Skeletal muscle satellite cell (primary cell): ENCODE measurements at regions not wholly inside any gene's neighbourhood (a gene's known extent, or its start where the extent isn't known, plus 50 kb on each side); places are given as distances from the start of the nearest gene placed in this dataset.

Experiments
- H3K27me3 ChIP-seq: 2 replicates; pipeline ENCODE4 v1.7.0; 2013; ENCODE audit warnings: low read length; ENCODE audit not compliant: control insufficient read depth, insufficient read depth
- H3K36me3 ChIP-seq: 2 replicates; pipeline ENCODE4 v1.7.0; 2013; ENCODE audit warnings: mild to moderate bottlenecking, control low read depth, low read length; ENCODE audit not compliant: insufficient read depth
- H3K4me1 ChIP-seq: 2 replicates; pipeline ENCODE4 v1.7.0; 2013; ENCODE audit warnings: low read length; ENCODE audit not compliant: control insufficient read depth, insufficient read depth
- H3K4me2 ChIP-seq: 2 replicates; pipeline ENCODE4 v1.7.0; 2013; ENCODE audit warnings: mild to moderate bottlenecking, low read length
- H3K4me3 ChIP-seq: 2 replicates; pipeline ENCODE4 v1.7.0; 2013; ENCODE audit warnings: low read length
- H3K9ac ChIP-seq: 2 replicates; pipeline ENCODE4 v1.7.0; 2013; ENCODE audit warnings: mild to moderate bottlenecking, low read depth, low read length, moderate library complexity
- H3K9me3 ChIP-seq: replicated peaks from 2 replicates; pipeline ENCODE4 v1.7.0; 2013; ENCODE audit warnings: mild to moderate bottlenecking, control low read depth, low read length

DNA sequence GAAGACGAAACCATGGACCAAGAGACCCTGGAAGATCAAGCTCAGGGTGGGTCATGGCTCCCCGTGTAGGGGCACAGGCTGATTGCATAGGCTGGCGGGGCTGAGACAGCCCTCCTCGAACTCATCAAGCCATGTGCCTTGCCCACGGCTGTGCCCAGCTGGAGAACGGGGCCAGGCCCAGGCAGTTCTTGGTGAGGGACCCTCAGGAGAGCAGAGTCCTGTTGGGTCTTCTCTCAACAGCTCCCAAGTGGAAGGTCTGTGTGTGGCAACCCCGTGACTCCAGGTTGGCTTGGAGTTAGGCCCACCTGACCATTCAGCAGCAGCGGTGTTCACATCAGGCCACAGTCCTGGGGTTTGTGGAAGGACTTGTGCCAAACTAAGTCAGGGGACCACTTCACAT lies 276.5 kb downstream of the QKI start:
- Histone ChIP-seq H3K9ac (no peak overlapping the region), H3K4me2 (no peak overlapping the region), H3K36me3 (no peaks in the 10 kb centered on the region), H3K9me3 (no peaks in the 10 kb centered on the region), H3K4me3 (no peak overlapping the region), H3K27me3 (no peaks in the 10 kb centered on the region), H3K4me1 (no peaks in the 10 kb centered on the region)

- no peak overlapping the region for H3K9ac ChIP-seq
- no peak overlapping the region for H3K4me3 ChIP-seq
- no peaks in the 10 kb centered on the region for H3K4me1 ChIP-seq
- H3K9me3 ChIP-seq = no peaks in the 10 kb centered on the region
- H3K36me3 ChIP-seq = no peaks in the 10 kb centered on the region
- no peak overlapping the region for H3K4me2 ChIP-seq
- no peaks in the 10 kb centered on the region for H3K27me3 ChIP-seq
These were observed 274.3 kb downstream of the QKI start for GRCh38 chr6:163688739-163689362.

- H3K4me1 ChIP-seq = no peaks in the 10 kb centered on the region
- H3K9ac ChIP-seq = no peak overlapping the region
- H3K4me3 ChIP-seq = no peak overlapping the region
- H3K9me3 ChIP-seq = no peaks in the 10 kb centered on the region
- no peak overlapping the region for H3K4me2 ChIP-seq
- H3K27me3 ChIP-seq = no peaks in the 10 kb centered on the region
- H3K36me3 ChIP-seq = no peaks in the 10 kb centered on the region
These were observed 272.6 kb downstream of the QKI start for GRCh38 chr6:163687075-163687474.

- H3K27me3 ChIP-seq = peaks cover 2% of the 10 kb centered on the region
- no peak overlapping the region for H3K4me2 ChIP-seq
- no peak overlapping the region for H3K4me3 ChIP-seq
- no peaks in the 10 kb centered on the region for H3K4me1 ChIP-seq
- no peaks in the 10 kb centered on the region for H3K36me3 ChIP-seq
- no peaks in the 10 kb centered on the region for H3K9me3 ChIP-seq
- no peak overlapping the region for H3K9ac ChIP-seq
These were observed 271.8 kb downstream of the QKI start for GRCh38 chr6:163686301-163686700.

DNA sequence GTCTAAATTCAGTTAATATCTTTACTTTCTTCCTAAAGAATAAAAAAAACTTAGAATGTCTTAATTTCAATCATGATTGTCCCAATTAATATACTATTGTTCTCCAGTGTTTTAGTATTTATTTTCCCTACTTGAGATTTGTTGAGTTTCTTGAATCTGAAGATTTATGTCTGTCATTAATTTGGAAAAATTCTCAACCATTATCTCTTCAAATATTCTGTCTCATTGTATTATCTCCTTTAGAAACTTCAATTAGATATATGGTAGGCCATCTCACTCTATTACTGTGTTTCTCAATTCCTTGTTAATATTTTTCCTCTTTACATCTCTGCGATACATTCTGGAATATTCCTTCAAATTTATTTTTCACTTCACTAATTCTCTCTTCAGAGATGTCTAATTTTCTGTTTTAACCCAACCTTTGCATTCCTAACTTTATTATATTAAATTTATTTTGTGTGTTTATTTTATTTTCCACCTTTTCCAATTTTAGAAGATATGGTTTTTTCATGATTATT lies 268.6 kb downstream of the QKI start:
- peaks cover 3% of the 10 kb centered on the region for H3K27me3 ChIP-seq
- no peaks in the 10 kb centered on the region for H3K4me1 ChIP-seq
- no peak overlapping the region for H3K9ac ChIP-seq
- no peak overlapping the region for H3K4me3 ChIP-seq
- no peaks in the 10 kb centered on the region for H3K9me3 ChIP-seq
- H3K4me2 ChIP-seq = no peak overlapping the region
- H3K36me3 ChIP-seq = no peaks in the 10 kb centered on the region

GRCh38 chr6:163679753-163680152 lies 265.2 kb downstream of the QKI start:
- no peak overlapping the region for H3K9ac ChIP-seq
- H3K9me3 ChIP-seq = no peaks in the 10 kb centered on the region
- no peaks in the 10 kb centered on the region for H3K4me1 ChIP-seq
- H3K27me3 ChIP-seq = peaks cover 3% of the 10 kb centered on the region
- no peak overlapping the region for H3K4me3 ChIP-seq
- no peak overlapping the region for H3K4me2 ChIP-seq
- H3K36me3 ChIP-seq = no peaks in the 10 kb centered on the region

- no peaks in the 10 kb centered on the region for H3K4me1 ChIP-seq
These were observed 264.6 kb downstream of the QKI start for GRCh38 chr6:163679012-163679660.

GRCh38 chr6:163675611-163676010 lies 261.1 kb downstream of the QKI start:
- H3K4me3 ChIP-seq = no peak overlapping the region
- H3K4me1 ChIP-seq = no peaks in the 10 kb centered on the region
- no peak overlapping the region for H3K4me2 ChIP-seq
- no peaks in the 10 kb centered on the region for H3K36me3 ChIP-seq
- no peaks in the 10 kb centered on the region for H3K27me3 ChIP-seq
- H3K9me3 ChIP-seq = no peaks in the 10 kb centered on the region
- no peak overlapping the region for H3K9ac ChIP-seq

More at GRCh38 chr6:163679012-163679660, 264.6 kb downstream of the QKI start:
- H3K36me3 ChIP-seq = no peaks in the 10 kb centered on the region
- no peaks in the 10 kb centered on the region for H3K9me3 ChIP-seq
- H3K4me3 ChIP-seq = no peak overlapping the region
- H3K9ac ChIP-seq = no peak overlapping the region
- peaks cover 3% of the 10 kb centered on the region for H3K27me3 ChIP-seq
- no peak overlapping the region for H3K4me2 ChIP-seq

DNA sequence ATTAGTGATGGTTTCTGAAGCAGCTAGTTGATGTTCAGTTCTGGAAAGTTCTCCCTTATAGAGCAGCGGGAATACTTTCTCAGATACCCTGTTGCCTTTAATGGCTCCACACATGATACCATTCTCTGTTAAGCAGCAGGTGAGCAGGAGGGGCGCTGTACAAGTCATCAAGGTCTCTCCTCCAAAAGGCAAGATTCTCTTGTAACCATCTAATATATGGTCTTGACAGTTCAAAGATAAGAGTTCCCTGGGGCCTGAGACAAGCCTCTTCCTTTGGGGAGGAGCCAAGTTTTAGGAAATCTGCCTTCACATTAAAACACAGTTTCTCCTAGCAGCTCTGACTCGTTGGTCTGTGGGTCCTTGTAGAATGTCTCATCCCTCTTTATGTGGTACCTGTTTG lies 258.2 kb downstream of the QKI start:
- Histone ChIP-seq H3K9me3 (no peaks in the 10 kb centered on the region), H3K9ac (no peak overlapping the region), H3K4me2 (no peak overlapping the region), H3K4me3 (no peak overlapping the region), H3K27me3 (no peaks in the 10 kb centered on the region), H3K36me3 (no peaks in the 10 kb centered on the region), H3K4me1 (no peaks in the 10 kb centered on the region)

- Histone ChIP-seq H3K36me3 (no peaks in the 10 kb centered on the region), H3K27me3 (no peaks in the 10 kb centered on the region), H3K4me1 (no peaks in the 10 kb centered on the region), H3K4me2 (no peak overlapping the region), H3K9ac (no peak overlapping the region), H3K9me3 (no peaks in the 10 kb centered on the region), H3K4me3 (no peak overlapping the region)
These were observed 257.3 kb downstream of the QKI start for GRCh38 chr6:163671791-163672190.

- Histone ChIP-seq H3K9me3 (no peaks in the 10 kb centered on the region), H3K4me3 (no peak overlapping the region), H3K36me3 (no peaks in the 10 kb centered on the region), H3K27me3 (no peaks in the 10 kb centered on the region), H3K4me2 (no peak overlapping the region), H3K4me1 (no peaks in the 10 kb centered on the region), H3K9ac (no peak overlapping the region)
These were observed 256.8 kb downstream of the QKI start for GRCh38 chr6:163671355-163671754.

- H3K9me3 ChIP-seq = no peaks in the 10 kb centered on the region
- H3K4me3 ChIP-seq = no peak overlapping the region
- H3K4me1 ChIP-seq = no peaks in the 10 kb centered on the region
- H3K36me3 ChIP-seq = no peaks in the 10 kb centered on the region
- H3K4me2 ChIP-seq = no peak overlapping the region
- H3K27me3 ChIP-seq = no peaks in the 10 kb centered on the region
- H3K9ac ChIP-seq = no peak overlapping the region
These were observed 255.8 kb downstream of the QKI start for GRCh38 chr6:163670336-163670735.
